HG02642 (cell line): ENCODE measurements at regions not wholly inside any gene's neighbourhood (a gene's known extent, or its start where the extent isn't known, plus 50 kb on each side); places are given as distances from the start of the nearest gene placed in this dataset.

Experiments used
- ATAC-seq: cut with Tn5 transposase; IDR thresholded peaks from one replicate; pipeline ENCODE4 v1.9.1; 2021; ENCODE audit warnings: mild to moderate bottlenecking; ENCODE audit not compliant: unreplicated experiment, poor library complexity

- no peak for ATAC-seq
These were observed 1047.3 kb downstream of the PCDH18 start for GRCh38 chr4:136484996-136485395.

GRCh38 chr4:136476753-136477152, 1055.5 kb downstream of the PCDH18 start:
- ATAC-seq: no peak

GRCh38 chr4:136471051-136471450, 1061.2 kb downstream of the PCDH18 start:
- ATAC-seq: no peak

- ATAC-seq: no peak
These were observed 1066.6 kb downstream of the PCDH18 start for GRCh38 chr4:136465691-136466090.

- ATAC-seq: no peak
These were observed 1068.4 kb downstream of the PCDH18 start for GRCh38 chr4:136463941-136464340.

- ATAC-seq: no peak
These were observed 1070.8 kb downstream of the PCDH18 start for GRCh38 chr4:136461533-136461932.

- no peak for ATAC-seq
These were observed 1074.0 kb downstream of the PCDH18 start for GRCh38 chr4:136458326-136458725.

GRCh38 chr4:136457577-136457976, 1074.7 kb downstream of the PCDH18 start:
- ATAC-seq: no peak

- ATAC-seq: no peak
These were observed 1075.3 kb downstream of the PCDH18 start for GRCh38 chr4:136457004-136457403.

GRCh38 chr4:136443006-136443405, 1089.3 kb downstream of the PCDH18 start:
- no peak for ATAC-seq

GRCh38 chr4:136442447-136442846, 1089.8 kb downstream of the PCDH18 start:
- ATAC-seq: no peak

GRCh38 chr4:136441629-136442282, 1090.5 kb downstream of the PCDH18 start:
- ATAC-seq: no peak

- no peak for ATAC-seq
These were observed 1093.6 kb downstream of the PCDH18 start for GRCh38 chr4:136438645-136439044.

GRCh38 chr4:136424052-136424451, 1108.2 kb downstream of the PCDH18 start:
- ATAC-seq: no peak

GRCh38 chr4:136414981-136415380, 1117.3 kb downstream of the PCDH18 start:
- no peak for ATAC-seq

- no peak for ATAC-seq
These were observed 1119.6 kb downstream of the PCDH18 start for GRCh38 chr4:136412708-136413107.

GRCh38 chr4:136400829-136401228, 1131.5 kb downstream of the PCDH18 start:
- no peak for ATAC-seq

GRCh38 chr4:136395212-136395722, 1137.0 kb downstream of the PCDH18 start:
- ATAC-seq: no peak

- no peak for ATAC-seq
These were observed 1139.7 kb downstream of the PCDH18 start for GRCh38 chr4:136392576-136392975.

GRCh38 chr4:136390824-136391223, 1141.5 kb downstream of the PCDH18 start:
- no peak for ATAC-seq

GRCh38 chr4:136383082-136383481, 1149.2 kb downstream of the PCDH18 start:
- no peak for ATAC-seq

GRCh38 chr4:136371231-136371630, 1161.1 kb downstream of the PCDH18 start:
- no peak for ATAC-seq
